ENCODE measurements at regions not wholly inside any gene's neighbourhood (a gene's known extent, or its start where the extent isn't known, plus 50 kb on each side); places are given as distances from the start of the nearest gene placed in this dataset.

DNA sequence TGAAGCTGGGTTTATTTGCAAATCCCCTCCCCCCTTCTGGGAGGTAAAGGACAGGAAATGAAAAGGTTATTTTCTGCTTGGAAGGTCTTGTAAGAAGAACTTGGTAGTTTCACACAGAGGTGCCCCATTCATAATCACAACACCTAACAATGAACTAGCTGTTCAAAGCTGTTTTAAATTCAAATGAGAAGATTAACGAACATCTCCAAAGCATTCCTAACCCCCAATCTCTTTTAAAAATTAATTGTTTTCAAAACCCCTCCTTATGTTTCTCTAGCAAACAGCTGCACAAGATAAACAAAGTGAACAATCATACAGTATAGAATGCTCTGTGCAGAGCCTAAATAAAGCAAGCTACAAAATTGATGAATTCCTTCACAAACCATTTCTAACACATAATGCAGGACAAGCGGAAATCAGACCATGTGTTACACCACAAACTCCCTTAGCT lies 271.4 kb downstream of the SATB2 start:
- TF ChIP-seq POLR2A (IDR thresholded peaks at IDR 0.05; ENCODE audit: low read depth, low read length) = no peak
- TF ChIP-seq SPI1 (IDR thresholded peaks at IDR 0.05; ENCODE audit: low read depth, low read length) = no peak
- no peak for TF ChIP-seq POLR2AphosphoS5 (IDR thresholded peaks at IDR 0.05; ENCODE audit: low read depth, low read length)

Measured in GM12891 (cell line).